H1 (cell line): ENCODE measurements at regions not wholly inside any gene's neighbourhood (a gene's known extent, or its start where the extent isn't known, plus 50 kb on each side); places are given as distances from the start of the nearest gene placed in this dataset.

Experiments used
- CTCF ChIA-PET: fragments of 300-600 bp; sonication (Branson Sonifier 250); formaldehyde crosslinking; loops from one replicate; lab custom pipeline; 2021; ENCODE audit not compliant: partially characterized antibody; lab: Charles Lee
- POLR2A ChIA-PET: fragments of 300-600 bp; sonication (Branson Sonifier 250); formaldehyde crosslinking; loops from one replicate; lab custom pipeline; 2021; ENCODE audit warnings: inconsistent platforms; ENCODE audit not compliant: partially characterized antibody; lab: Charles Lee
- DNase-seq, 2 experiments: peaks; one replicate each; pipeline versions ENCODE4 v3.0.0 to v3.0.0-alpha.2; 2010 to 2022; ENCODE audit warnings: low spot score in 2 of 2, low read depth in 1 of 2, mixed read lengths in 1 of 2
- FAIRE-seq: peaks from 2 replicates; lab custom pipeline; 2011; peaks lifted over from hg19 to GRCh38; lab: Jason Lieb, UNC
- H2AFZ ChIP-seq: 2 replicates; pipeline ENCODE4 v1.8.1; 2012; ENCODE audit warnings: low read length, inconsistent platforms
- H2AK5ac ChIP-seq: 2 replicates; pipeline ENCODE4 v1.6.1; 2013; ENCODE audit warnings: low read depth, low read length
- H2BK120ac ChIP-seq: replicated peaks from 2 replicates; pipeline ENCODE3; 2013; ENCODE audit warnings: low read depth, low read length, inconsistent platforms
- H2BK12ac ChIP-seq: 2 replicates; pipeline ENCODE4 v1.6.1; 2013; ENCODE audit warnings: low read depth, low read length
- H2BK15ac ChIP-seq: 2 replicates; pipeline ENCODE4 v1.6.1; 2013; ENCODE audit warnings: low read length
- H2BK20ac ChIP-seq: 2 replicates; pipeline ENCODE4 v1.6.1; 2013; ENCODE audit warnings: low read length
- H2BK5ac ChIP-seq: 2 replicates; pipeline ENCODE4 v1.6.1; 2013; ENCODE audit warnings: low read depth, low read length
- H3K14ac ChIP-seq: 2 replicates; pipeline ENCODE4 v1.6.1; 2013; ENCODE audit warnings: inconsistent platforms; ENCODE audit not compliant: insufficient read length
- H3K18ac ChIP-seq: 2 replicates; pipeline ENCODE4 v1.6.1; 2013; ENCODE audit warnings: low read length; ENCODE audit errors: extremely low read depth
- H3K23ac ChIP-seq: 2 replicates; pipeline ENCODE4 v1.6.1; 2013; ENCODE audit warnings: inconsistent platforms; ENCODE audit not compliant: insufficient read length
- H3K23me2 ChIP-seq: 2 replicates; pipeline ENCODE4 v1.6.1; 2013; ENCODE audit warnings: low read depth, low read length
- H3K27ac ChIP-seq: 2 replicates; pipeline ENCODE4 v1.6.1; 2011; ENCODE audit warnings: low read depth, low read length, inconsistent platforms
- H3K27me3 ChIP-seq, 4 experiments: replicated peaks in 1 of 4; 1 replicate in 1 of 4; 2 replicates in 3 of 4; pipeline versions ENCODE4 v1.6.1 to v1.8.1; 2011 to 2013; ENCODE audit warnings: low read length in 3 of 4, mild to moderate bottlenecking in 3 of 4, inconsistent platforms in 2 of 4, mixed read lengths in 2 of 4, moderate library complexity in 1 of 4; ENCODE audit not compliant: control insufficient read depth in 3 of 4, insufficient read depth in 3 of 4; ENCODE audit errors: extremely low read depth in 1 of 4
- H3K36me3 ChIP-seq, 4 experiments: 2 replicates each; pipeline versions ENCODE4 v1.6.1 to v1.8.1; 2011 to 2013; ENCODE audit warnings: mild to moderate bottlenecking in 4 of 4, low read length in 3 of 4, moderate library complexity in 2 of 4, control low read depth in 1 of 4, inconsistent platforms in 1 of 4; ENCODE audit not compliant: insufficient read depth in 4 of 4, control insufficient read depth in 2 of 4
- H3K4ac ChIP-seq: replicated peaks from 2 replicates; pipeline ENCODE3; 2013; ENCODE audit warnings: low read length, low read depth, mixed read lengths, inconsistent platforms; ENCODE audit not compliant: insufficient read length
- H3K4me1 ChIP-seq, 4 experiments: replicated peaks in 1 of 4; 1 replicate in 1 of 4; 2 replicates in 3 of 4; pipeline versions ENCODE4 v1.6.1 to v1.8.1; 2011 to 2013; ENCODE audit warnings: low read length in 3 of 4, inconsistent platforms in 2 of 4, mixed read lengths in 1 of 4; ENCODE audit not compliant: insufficient read depth in 4 of 4, control insufficient read depth in 3 of 4
- H3K4me2 ChIP-seq, 2 experiments: 2 replicates each; pipeline versions ENCODE4 v1.6.1 to v1.8.1; 2011 to 2013; ENCODE audit warnings: low read depth in 2 of 2, low read length in 2 of 2, control low read depth in 1 of 2, inconsistent platforms in 1 of 2, mild to moderate bottlenecking in 1 of 2; ENCODE audit not compliant: insufficient read depth in 1 of 2
- H3K4me3 ChIP-seq, 4 experiments: fragments of 200-600, 300-600 bp in 1 of 4; sonication (generic), shearing (Covaris generic), sonication (Bioruptor Twin) in 1 of 4; 2 replicates each; pipeline versions ENCODE4 v1.5.1 to v1.8.1; 2011 to 2016; ENCODE audit warnings: low read length in 4 of 4, low read depth in 3 of 4, control low read depth in 2 of 4, inconsistent platforms in 2 of 4, mild to moderate bottlenecking in 2 of 4, mixed read lengths in 1 of 4, moderate library complexity in 1 of 4; ENCODE audit not compliant: insufficient read depth in 2 of 4; ENCODE audit errors: extremely low read depth in 1 of 4
- H3K56ac ChIP-seq: replicated peaks from 2 replicates; pipeline ENCODE3; 2013; ENCODE audit warnings: low read depth, mild to moderate bottlenecking, mixed read lengths, low read length, inconsistent platforms; ENCODE audit not compliant: insufficient read length
- H3K79me1 ChIP-seq: 2 replicates; pipeline ENCODE4 v1.6.1; 2013; ENCODE audit warnings: low read depth, low read length, control low read depth
- H3K79me2 ChIP-seq, 2 experiments: 2 replicates each; pipeline versions ENCODE4 v1.6.1 to v1.8.1; 2012 to 2013; ENCODE audit warnings: low read length in 2 of 2, mild to moderate bottlenecking in 2 of 2, inconsistent platforms in 1 of 2; ENCODE audit not compliant: insufficient read depth in 2 of 2, control insufficient read depth in 1 of 2
- H3K9ac ChIP-seq, 4 experiments: replicated peaks in 1 of 4; 1 replicate in 1 of 4; 2 replicates in 3 of 4; pipeline versions ENCODE4 v1.6.1 to v1.8.1; 2011 to 2013; ENCODE audit warnings: low read depth in 3 of 4, low read length in 3 of 4, control low read depth in 2 of 4, mild to moderate bottlenecking in 2 of 4, moderate library complexity in 2 of 4, inconsistent platforms in 1 of 4; ENCODE audit errors: extremely low read depth in 1 of 4
- H3K9me3 ChIP-seq, 2 experiments: 2 replicates each; pipeline versions ENCODE4 v1.6.1 to v1.8.1; 2012 to 2013; ENCODE audit warnings: mild to moderate bottlenecking in 2 of 2, moderate library complexity in 2 of 2, control low read depth in 1 of 2, inconsistent platforms in 1 of 2, low read depth in 1 of 2, low read length in 1 of 2, mixed read lengths in 1 of 2; ENCODE audit not compliant: insufficient read depth in 2 of 2
- H4K20me1 ChIP-seq, 2 experiments: replicated peaks in 1 of 2; 2 replicates each; pipeline versions ENCODE3 to v1.8.1; 2011 to 2013; ENCODE audit warnings: inconsistent platforms in 2 of 2, low read length in 2 of 2, mild to moderate bottlenecking in 1 of 2; ENCODE audit not compliant: insufficient read depth in 2 of 2, control insufficient read depth in 1 of 2
- H4K5ac ChIP-seq: 2 replicates; pipeline ENCODE4 v1.6.1; 2013; ENCODE audit warnings: low read length, low read depth, mixed read lengths, inconsistent platforms; ENCODE audit not compliant: insufficient read length
- H4K8ac ChIP-seq: 2 replicates; pipeline ENCODE4 v1.8.0; 2013; ENCODE audit warnings: mild to moderate bottlenecking, moderate library complexity, low read length, inconsistent platforms; ENCODE audit not compliant: insufficient read depth; ENCODE audit errors: extremely low read depth
- H4K91ac ChIP-seq: replicated peaks from 2 replicates; pipeline ENCODE3; 2013; ENCODE audit warnings: low read length, mixed read lengths, inconsistent platforms; ENCODE audit not compliant: insufficient read length
- CEBPB ChIP-seq: IDR thresholded peaks from 2 replicates; pipeline ENCODE4 v1.6.1; 2012; ENCODE audit warnings: low read depth, low read length
- FOSL1 ChIP-seq: IDR thresholded peaks from 2 replicates; pipeline ENCODE4 v1.6.1; 2011; ENCODE audit warnings: mild to moderate bottlenecking, low read depth, low read length, moderate library complexity; ENCODE audit not compliant: insufficient read depth
- MAFK ChIP-seq: IDR thresholded peaks from 2 replicates; pipeline ENCODE4 v1.6.1; 2012; ENCODE audit warnings: low read depth, mild to moderate bottlenecking, improper control_type of control experiment, low read length
- POLR2A ChIP-seq, 2 experiments: IDR thresholded peaks; 1 replicate in 1 of 2; 2 replicates in 1 of 2; pipeline ENCODE4 v1.6.1; 2011; ENCODE audit warnings: low read depth in 2 of 2, low read length in 2 of 2, mild to moderate bottlenecking in 2 of 2; ENCODE audit errors: control extremely low read depth in 1 of 2
- SIRT6 ChIP-seq: IDR thresholded peaks from one replicate; pipeline ENCODE4 v1.7.1; 2012; ENCODE audit warnings: low read length, inconsistent platforms
- SIX5 ChIP-seq: IDR thresholded peaks from 2 replicates; pipeline ENCODE4 v1.6.1; 2011; ENCODE audit warnings: mild to moderate bottlenecking, low read depth, low read length
- SRF ChIP-seq: IDR thresholded peaks from 2 replicates; pipeline ENCODE4 v1.6.1; 2011; ENCODE audit warnings: mild to moderate bottlenecking, low read depth, low read length, moderate library complexity
- TAF1 ChIP-seq: IDR thresholded peaks from 2 replicates; pipeline ENCODE4 v1.6.1; 2011; ENCODE audit warnings: mild to moderate bottlenecking, low read depth, low read length
- TEAD4 ChIP-seq: IDR thresholded peaks from 2 replicates; pipeline ENCODE4 v1.6.1; 2012; ENCODE audit warnings: low read depth, low read length, inconsistent platforms, mixed read lengths
- YY1 ChIP-seq: IDR thresholded peaks from 2 replicates; pipeline ENCODE4 v1.6.1; 2011; ENCODE audit warnings: low read depth, mild to moderate bottlenecking, low read length
- ZNF274 ChIP-seq: IDR thresholded peaks from 2 replicates; pipeline ENCODE4 v1.7.0; 2012; ENCODE audit warnings: low read length, borderline replicate concordance; ENCODE audit errors: extremely low read depth
- WGBS, 2 experiments: shearing (Covaris generic) in 1 of 2; methylation state at CpG; one replicate each; pipeline versions ENCODE4 v1.1.6 to v1.1.7; 2013 to 2015; ENCODE audit warnings: low lambda C conversion rate in 2 of 2, mixed read lengths in 2 of 2, inconsistent platforms in 1 of 2, low coverage in 1 of 2, missing lambda C conversion rate in 1 of 2; ENCODE audit not compliant: insufficient replicate concordance in 2 of 2, insufficient coverage in 1 of 2, insufficient read length in 1 of 2; ENCODE audit errors: extremely low coverage in 1 of 2, missing lambda C conversion rate in 1 of 2; 5-methylcytosine and 5-hydroxymethylcytosine counted together

DNA sequence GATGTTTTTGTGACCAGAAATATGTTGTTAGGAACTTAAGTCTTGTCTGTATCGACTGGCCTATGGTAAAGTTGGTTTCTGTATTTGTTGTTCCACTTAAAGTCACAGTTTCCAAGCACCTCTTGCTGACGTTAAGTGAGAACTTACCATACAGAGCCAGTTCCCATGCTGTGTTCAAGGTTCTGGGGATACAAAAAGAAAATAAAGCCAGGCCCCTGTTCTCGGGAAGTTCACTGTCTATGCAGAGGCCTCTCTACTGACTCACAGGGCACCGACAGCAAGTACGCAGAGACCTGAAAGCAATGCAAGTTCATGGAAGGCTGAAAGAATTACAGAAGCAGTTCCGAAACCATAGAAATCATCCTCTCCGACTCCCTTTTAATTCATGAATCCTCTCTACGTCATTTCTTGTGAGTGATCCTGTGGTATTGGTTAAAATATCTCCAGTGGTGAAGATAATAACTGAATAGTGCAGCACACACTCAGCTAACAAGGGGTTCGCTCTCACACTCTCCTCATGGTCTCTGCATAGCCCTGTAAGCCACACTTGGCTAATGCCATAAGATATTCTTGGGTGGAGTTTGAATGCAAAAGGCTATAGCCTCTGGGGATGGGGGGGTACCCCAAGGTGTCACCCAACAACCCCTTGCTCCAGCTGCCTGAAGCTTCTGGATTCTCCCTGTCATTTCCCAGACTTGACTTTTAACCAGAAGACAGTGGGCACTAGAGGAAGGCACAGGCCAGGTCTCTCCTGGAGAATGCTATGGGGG is 91.2 kb upstream of the EXOC2 start:
- H3K36me3 ChIP-seq, result no peaks in the 10 kb centered on the region
- no peak overlapping the region for H2BK120ac ChIP-seq
- FAIRE-seq (no peak), DNase-seq (no peak)
- H4K20me1 ChIP-seq, result no peaks in the 10 kb centered on the region
- H3K23me2 ChIP-seq, result no peaks in the 10 kb centered on the region
- no peaks in the 10 kb centered on the region for H3K27me3 ChIP-seq
- no peak overlapping the region for H3K4ac ChIP-seq
- H4K5ac ChIP-seq, result no peak overlapping the region
- no peak overlapping the region for H2BK5ac ChIP-seq
- no peak overlapping the region for H3K4me2 ChIP-seq
- H3K9ac ChIP-seq, result no peak overlapping the region
- no peaks in the 10 kb centered on the region for H3K4me1 ChIP-seq
- no peaks in the 10 kb centered on the region for H3K79me1 ChIP-seq
- ChIA-PET CTCF (interaction anchor here (0.6 to 1.4 kb wide), 2 partner anchors 14 to 153 kb away, joined by 5 to 9 read pairs; no protein-coding TSS in a partner anchor), POLR2A (no interaction called here)
- H3K23ac ChIP-seq, result no peak overlapping the region
- H4K91ac ChIP-seq, result no peak overlapping the region
- H3K14ac ChIP-seq, result no peak overlapping the region
- no peaks in the 10 kb centered on the region for H3K79me2 ChIP-seq
- no peak overlapping the region for H3K18ac ChIP-seq
- no peak overlapping the region for H2AFZ ChIP-seq
- no peak overlapping the region for H3K4me3 ChIP-seq
- H4K8ac ChIP-seq, result no peak overlapping the region
- H3K56ac ChIP-seq, result no peak overlapping the region
- H3K9me3 ChIP-seq, result no peaks in the 10 kb centered on the region
- H2AK5ac ChIP-seq, result no peak overlapping the region
- no peak overlapping the region for H2BK20ac ChIP-seq
- H2BK15ac ChIP-seq, result no peak overlapping the region
- WGBS, 2 experiments, result 92% methylated on average over 9 of the region's 9 CpGs; no CpG with 5 or more reads in 1 of the 2 experiments
- no peak overlapping the region for H3K27ac ChIP-seq
- TF ChIP-seq MAFK (no peak), TAF1 (no peak), FOSL1 (no peak), SIRT6 (no peak), SIX5 (no peak), CEBPB (no peak), SRF (no peak), POLR2A (IDR thresholded peaks at IDR 0.05; ENCODE audit: control extremely low read depth in 1 of 2, low read depth in 2 of 2, low read length in 2 of 2) (no peak), ZNF274 (no peak), TEAD4 (no peak), YY1 (no peak)
- H2BK12ac ChIP-seq, result no peak overlapping the region
